HepG2 (cell line): ENCODE measurements at regions not wholly inside any gene's neighbourhood (a gene's known extent, or its start where the extent isn't known, plus 50 kb on each side); places are given as distances from the start of the nearest gene placed in this dataset.

Experiments
- HES4 ChIP-seq: sonication (generic); formaldehyde crosslinking; IDR thresholded peaks from 2 replicates; pipeline ENCODE4 v1.9.0; 2021; ENCODE audit warnings: mild to moderate bottlenecking, missing genetic modification reagents, borderline replicate concordance
- TAF15 ChIP-seq: fragments of 200-400 bp; formaldehyde crosslinking; IDR thresholded peaks from one replicate; pipeline ENCODE4 v1.6.1; 2018; ENCODE audit warnings: mild to moderate bottlenecking, low read depth, low read length; ENCODE audit not compliant: poor library complexity, severe bottlenecking
- THAP8 ChIP-seq: sonication (generic); formaldehyde crosslinking; IDR thresholded peaks from 2 replicates; pipeline ENCODE4 v1.5.1; 2020; ENCODE audit warnings: missing genetic modification reagents, mild to moderate bottlenecking, borderline replicate concordance
- TP53 ChIP-seq: sonication (generic); formaldehyde crosslinking; conservative IDR thresholded peaks from 2 replicates; pipeline ENCODE4 v1.4.0; 2020; ENCODE audit warnings: missing genetic modification reagents
- ZNF142 ChIP-seq: sonication (generic); formaldehyde crosslinking; IDR thresholded peaks from 2 replicates; pipeline ENCODE4 v1.4.0; 2020; ENCODE audit warnings: missing genetic modification reagents
- ZNF224 ChIP-seq: sonication (generic); formaldehyde crosslinking; IDR thresholded peaks from 2 replicates; pipeline ENCODE4 v1.5.0; 2020; ENCODE audit warnings: mild to moderate bottlenecking, missing genetic modification reagents
- ZNF281 ChIP-seq: sonication (generic); formaldehyde crosslinking; IDR thresholded peaks from 2 replicates; pipeline ENCODE4 v1.4.0; 2020; ENCODE audit warnings: missing genetic modification reagents, borderline replicate concordance
- ZNF546 ChIP-seq: sonication (generic); formaldehyde crosslinking; conservative IDR thresholded peaks from 2 replicates; pipeline ENCODE4 v1.8.1; 2023; ENCODE audit warnings: mild to moderate bottlenecking, missing genetic modification reagents
- ZNF614 ChIP-seq: IDR thresholded peaks from 2 replicates; pipeline ENCODE4 v1.6.1; 2018; ENCODE audit warnings: missing biosample characterization, missing genetic modification reagents, inconsistent platforms, borderline replicate concordance
- ZNF619 ChIP-seq: sonication (generic); formaldehyde crosslinking; IDR thresholded peaks from 2 replicates; pipeline ENCODE4 v1.4.0; 2020; ENCODE audit warnings: mild to moderate bottlenecking, missing genetic modification reagents
- ZNF772 ChIP-seq: sonication (generic); formaldehyde crosslinking; IDR thresholded peaks from 2 replicates; pipeline ENCODE4 v1.5.0; 2020; ENCODE audit warnings: mild to moderate bottlenecking, missing genetic modification reagents
- TF ChIP-seq, protein P1 (sequence below): sonication (generic); formaldehyde crosslinking; IDR thresholded peaks from 2 replicates; pipeline ENCODE4 v1.4.0; 2020; ENCODE audit warnings: missing genetic modification reagents
- TF ChIP-seq, protein P2 (sequence below): sonication (generic); formaldehyde crosslinking; IDR thresholded peaks from 2 replicates; pipeline ENCODE4 v1.4.0; 2020; ENCODE audit warnings: missing genetic modification reagents

GRCh38 chr2:17298453-17298852, 219.8 kb downstream of the RAD51AP2 start (continued):
- no peak for TF ChIP-seq ZNF142 (CRISPR knock-in tag)
- TF ChIP-seq THAP8 (CRISPR knock-in tag), result no peak
- TF ChIP-seq ZNF224, result no peak
- TF ChIP-seq, protein P1, sequence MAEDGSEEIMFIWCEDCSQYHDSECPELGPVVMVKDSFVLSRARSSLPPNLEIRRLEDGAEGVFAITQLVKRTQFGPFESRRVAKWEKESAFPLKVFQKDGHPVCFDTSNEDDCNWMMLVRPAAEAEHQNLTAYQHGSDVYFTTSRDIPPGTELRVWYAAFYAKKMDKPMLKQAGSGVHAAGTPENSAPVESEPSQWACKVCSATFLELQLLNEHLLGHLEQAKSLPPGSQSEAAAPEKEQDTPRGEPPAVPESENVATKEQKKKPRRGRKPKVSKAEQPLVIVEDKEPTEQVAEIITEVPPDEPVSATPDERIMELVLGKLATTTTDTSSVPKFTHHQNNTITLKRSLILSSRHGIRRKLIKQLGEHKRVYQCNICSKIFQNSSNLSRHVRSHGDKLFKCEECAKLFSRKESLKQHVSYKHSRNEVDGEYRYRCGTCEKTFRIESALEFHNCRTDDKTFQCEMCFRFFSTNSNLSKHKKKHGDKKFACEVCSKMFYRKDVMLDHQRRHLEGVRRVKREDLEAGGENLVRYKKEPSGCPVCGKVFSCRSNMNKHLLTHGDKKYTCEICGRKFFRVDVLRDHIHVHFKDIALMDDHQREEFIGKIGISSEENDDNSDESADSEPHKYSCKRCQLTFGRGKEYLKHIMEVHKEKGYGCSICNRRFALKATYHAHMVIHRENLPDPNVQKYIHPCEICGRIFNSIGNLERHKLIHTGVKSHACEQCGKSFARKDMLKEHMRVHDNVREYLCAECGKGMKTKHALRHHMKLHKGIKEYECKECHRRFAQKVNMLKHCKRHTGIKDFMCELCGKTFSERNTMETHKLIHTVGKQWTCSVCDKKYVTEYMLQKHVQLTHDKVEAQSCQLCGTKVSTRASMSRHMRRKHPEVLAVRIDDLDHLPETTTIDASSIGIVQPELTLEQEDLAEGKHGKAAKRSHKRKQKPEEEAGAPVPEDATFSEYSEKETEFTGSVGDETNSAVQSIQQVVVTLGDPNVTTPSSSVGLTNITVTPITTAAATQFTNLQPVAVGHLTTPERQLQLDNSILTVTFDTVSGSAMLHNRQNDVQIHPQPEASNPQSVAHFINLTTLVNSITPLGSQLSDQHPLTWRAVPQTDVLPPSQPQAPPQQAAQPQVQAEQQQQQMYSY (CRISPR knock-in tag), result no peak
- no peak for TF ChIP-seq ZNF281
- TF ChIP-seq TAF15, result no peak
- TF ChIP-seq, protein P2, sequence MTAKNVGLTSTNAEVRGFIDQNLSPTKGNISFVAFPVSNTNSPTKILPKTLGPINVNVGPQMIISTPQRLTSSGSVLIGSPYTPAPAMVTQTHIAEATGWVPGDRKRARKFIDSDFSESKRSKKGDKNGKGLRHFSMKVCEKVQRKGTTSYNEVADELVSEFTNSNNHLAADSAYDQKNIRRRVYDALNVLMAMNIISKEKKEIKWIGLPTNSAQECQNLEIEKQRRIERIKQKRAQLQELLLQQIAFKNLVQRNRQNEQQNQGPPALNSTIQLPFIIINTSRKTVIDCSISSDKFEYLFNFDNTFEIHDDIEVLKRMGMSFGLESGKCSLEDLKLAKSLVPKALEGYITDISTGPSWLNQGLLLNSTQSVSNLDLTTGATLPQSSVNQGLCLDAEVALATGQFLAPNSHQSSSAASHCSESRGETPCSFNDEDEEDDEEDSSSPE, result no peak
- TF ChIP-seq TP53 (CRISPR knock-in tag), result no peak
- no peak for TF ChIP-seq ZNF772
- TF ChIP-seq ZNF546 (CRISPR knock-in tag), result no peak
- no peak for TF ChIP-seq ZNF614
- no peak for TF ChIP-seq ZNF619
- no peak for TF ChIP-seq HES4 (CRISPR knock-in tag)
